GM21360 (cell line): ENCODE measurements at regions not wholly inside any gene's neighbourhood (a gene's known extent, or its start where the extent isn't known, plus 50 kb on each side); places are given as distances from the start of the nearest gene placed in this dataset.
"Not testable (repeated sequence)": the region's sequence is repeated elsewhere in the genome, so short reads cannot be mapped to it uniquely, and the experiment has no call there.

Experiments
- ATAC-seq: cut with Tn5 transposase; IDR thresholded peaks from one replicate; pipeline ENCODE4 v1.9.1; 2021; ENCODE audit warnings: mild to moderate bottlenecking, moderate library complexity; ENCODE audit not compliant: unreplicated experiment

DNA sequence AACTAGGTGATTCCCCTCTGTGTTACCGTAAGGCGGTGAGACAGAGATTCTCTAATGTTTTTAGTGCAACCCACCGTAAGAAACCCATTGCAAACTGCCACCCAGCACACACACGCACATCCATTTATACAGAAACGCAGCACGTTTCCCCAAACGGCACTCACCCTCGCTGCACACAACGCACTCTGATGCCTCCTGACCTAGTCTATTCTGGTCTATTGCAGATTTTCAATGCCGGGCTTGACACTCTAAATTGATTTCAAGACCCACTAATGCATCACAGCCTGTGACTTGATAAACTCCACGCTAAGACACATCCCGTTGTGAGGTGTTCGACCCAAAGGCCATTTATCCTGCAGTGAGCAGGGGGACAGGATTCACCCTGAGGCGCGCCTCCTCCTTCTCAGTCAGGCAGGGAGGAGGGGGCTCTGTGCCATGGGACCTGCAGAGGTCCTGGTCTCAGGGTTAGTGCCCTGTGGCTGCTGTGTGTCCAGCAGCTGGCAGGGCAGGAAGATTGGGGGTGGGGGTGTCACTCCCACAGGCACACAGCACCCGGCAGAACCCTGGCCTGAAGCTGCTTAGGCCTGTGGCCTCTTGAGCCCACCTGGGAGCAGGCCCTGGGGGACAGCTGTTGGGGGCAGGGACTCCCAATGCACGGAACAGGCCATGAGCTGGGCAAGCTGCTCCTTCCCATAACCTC lies 335.6 kb downstream of the PREX1 start:
- ATAC-seq, result no peak

DNA sequence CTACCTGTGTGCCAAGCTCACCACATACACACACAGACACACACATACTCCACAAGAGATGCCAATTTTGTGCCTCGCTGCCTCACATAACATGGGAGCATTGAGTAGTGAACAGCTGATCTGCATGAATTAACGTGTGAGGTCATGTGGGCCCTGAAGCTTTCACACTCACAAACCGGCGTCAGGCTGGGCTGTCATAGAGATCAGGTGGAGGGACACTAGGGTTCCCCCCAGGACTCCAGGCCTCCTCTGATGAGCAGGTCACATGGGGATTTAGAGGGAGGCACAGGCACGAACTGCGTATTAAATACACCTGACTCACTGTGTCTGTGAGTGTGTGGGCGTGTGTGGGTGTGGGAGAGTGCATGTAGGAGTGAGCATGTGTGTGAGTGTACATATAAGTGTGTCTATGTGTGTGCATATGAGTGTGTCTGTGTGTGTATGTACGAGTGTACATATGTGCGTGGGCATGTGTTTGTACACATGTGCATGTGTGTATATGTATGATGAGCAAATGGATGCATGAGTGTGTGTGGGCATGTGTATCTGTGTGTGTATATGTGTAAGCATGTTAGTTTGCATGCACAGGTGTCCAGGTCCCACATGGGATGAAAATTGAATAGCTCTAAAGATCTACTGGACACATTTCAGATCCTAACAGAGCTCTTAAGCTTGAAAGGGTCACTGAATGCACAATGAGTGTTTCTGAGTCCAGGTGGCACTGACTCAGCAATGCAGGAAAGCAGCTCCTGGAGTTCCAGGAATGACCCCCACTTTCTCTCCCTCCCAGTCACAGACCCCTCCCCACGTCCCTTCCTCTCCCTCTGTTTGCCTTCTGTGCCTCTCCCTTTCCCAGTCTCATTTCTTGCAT lies 336.6 kb downstream of the PREX1 start:
- no peak for ATAC-seq

DNA sequence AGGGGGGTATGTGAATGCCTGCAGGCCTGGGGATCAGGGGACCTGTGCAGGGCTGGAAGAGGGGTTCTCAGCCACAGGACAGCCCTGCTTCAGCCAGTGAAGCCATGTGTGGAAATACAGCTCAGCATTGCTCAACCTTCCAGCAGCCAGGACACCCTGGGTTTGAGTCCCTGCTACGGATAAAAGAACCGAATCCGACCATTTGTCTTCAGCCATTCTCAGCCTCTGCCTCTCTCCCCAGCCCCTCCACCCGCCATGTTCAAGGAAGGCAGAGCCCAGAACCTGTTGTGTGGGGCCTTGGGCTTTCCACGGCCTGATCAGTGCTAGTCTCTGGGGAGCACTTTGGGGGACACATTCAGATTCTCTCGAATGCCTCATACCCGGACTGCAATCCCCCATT lies 337.5 kb downstream of the PREX1 start:
- not testable (repeated sequence) for ATAC-seq

DNA sequence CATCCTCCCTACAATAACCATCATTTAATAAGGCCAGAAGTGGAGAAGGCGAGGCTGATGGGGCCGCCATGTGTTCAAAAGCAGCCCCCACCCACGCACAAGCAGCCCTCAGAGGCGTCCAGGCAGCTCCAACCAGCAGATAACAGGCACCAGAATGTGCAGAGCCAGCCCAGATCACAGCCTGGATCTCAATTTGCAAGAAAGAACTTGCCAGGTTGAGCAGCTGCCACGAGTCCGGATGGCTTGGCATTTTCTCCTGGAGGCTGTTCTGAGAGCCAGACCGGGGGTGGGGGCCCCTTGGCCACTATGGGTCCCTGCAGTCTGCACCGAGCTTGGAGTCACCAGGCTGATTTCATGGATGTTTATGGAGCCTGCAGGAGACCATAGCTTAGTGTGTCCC lies 338.1 kb downstream of the PREX1 start:
- no peak for ATAC-seq

DNA sequence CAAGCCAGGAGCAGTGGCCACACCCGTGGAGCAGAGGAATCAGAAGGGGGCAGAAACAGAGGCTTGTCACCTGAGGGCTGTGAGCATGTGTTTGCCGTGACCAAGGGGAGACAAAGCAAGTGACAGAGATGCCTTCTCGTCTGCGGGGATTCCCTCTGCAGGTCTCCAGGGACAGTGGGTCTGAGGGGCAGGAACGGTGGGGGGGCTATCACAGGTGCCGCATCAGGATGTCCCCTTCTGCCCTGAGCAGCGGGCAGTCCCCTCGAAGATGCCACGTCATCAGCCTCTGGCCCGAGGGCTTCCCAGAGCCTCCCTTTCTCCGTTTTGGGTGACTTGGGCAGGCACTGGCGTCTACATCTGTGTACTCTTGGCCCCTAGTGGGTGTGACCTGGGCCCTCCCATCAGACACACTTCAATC lies 338.7 kb downstream of the PREX1 start:
- ATAC-seq, result no peak

DNA sequence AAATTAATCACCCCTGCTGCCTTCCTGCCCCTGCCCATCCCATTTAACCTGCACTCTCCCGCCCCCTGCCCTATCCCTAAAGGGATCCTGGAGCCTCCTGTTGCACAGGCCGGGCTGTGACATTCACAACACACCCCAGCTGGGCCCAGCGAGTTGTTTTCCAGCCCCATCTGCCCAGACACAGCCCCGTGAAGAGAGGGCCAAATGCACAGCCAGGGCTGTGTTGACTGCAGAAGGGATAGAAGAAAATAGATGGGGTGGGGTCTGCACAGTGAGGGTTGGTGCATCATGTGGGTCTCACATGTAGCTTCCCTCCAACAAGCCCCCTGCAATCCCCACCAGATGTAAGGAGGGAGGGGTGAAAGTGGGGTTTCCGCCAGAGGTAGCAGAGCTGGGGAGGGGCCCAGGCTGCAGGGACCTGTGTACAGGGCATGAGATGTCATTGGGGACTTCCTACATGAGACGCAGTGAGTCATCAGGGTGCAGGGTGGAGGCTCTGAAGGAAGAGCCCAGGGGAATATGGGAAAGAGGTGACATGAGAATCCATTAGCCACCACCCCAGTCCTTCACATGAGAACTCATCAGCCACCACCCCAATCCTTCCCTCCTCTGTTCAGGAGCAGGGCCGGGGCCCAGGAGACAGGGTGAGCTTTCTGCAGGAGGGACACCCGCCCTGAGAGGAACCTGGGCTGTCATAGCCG lies 339.3 kb downstream of the PREX1 start:
- not testable (repeated sequence) for ATAC-seq

DNA sequence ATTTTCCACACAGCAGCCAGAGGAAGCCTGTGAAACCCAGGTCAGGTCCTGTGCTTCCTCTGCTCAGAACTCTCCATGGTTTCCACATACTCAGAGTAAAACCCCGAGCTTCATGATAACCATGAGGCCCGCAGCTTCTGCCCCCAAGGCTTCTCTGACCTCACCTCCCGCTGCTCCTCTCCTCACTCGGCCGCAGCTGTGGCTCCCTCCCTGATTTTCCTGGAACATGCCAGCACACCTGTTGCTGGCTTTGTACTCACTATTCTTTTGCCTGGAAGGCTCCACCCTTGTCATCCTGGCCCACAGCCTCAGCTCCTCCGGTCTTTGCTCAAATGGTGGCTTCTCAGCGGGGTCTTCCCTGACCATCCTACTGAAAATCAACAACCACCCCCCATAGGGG lies 341.7 kb downstream of the PREX1 start:
- no peak for ATAC-seq

DNA sequence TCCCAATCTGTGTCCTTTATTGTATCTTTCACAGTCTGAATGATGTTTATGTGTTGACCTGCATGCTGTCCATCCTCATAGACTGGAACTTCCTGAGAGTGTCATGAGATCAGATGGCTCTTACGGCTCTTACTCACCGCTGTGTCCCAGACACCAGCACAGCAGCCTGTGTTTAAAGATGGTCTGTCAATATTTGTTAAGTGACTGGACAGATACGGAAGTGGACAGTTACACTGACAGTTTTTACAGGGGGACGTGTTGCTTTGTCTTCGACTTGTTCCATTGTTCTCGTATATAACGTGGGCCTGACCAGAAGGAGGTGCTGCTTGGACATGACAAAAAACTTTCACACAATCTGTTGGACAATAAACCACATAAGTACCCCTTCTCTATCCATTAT lies 342.6 kb downstream of the PREX1 start:
- not testable (repeated sequence) for ATAC-seq

DNA sequence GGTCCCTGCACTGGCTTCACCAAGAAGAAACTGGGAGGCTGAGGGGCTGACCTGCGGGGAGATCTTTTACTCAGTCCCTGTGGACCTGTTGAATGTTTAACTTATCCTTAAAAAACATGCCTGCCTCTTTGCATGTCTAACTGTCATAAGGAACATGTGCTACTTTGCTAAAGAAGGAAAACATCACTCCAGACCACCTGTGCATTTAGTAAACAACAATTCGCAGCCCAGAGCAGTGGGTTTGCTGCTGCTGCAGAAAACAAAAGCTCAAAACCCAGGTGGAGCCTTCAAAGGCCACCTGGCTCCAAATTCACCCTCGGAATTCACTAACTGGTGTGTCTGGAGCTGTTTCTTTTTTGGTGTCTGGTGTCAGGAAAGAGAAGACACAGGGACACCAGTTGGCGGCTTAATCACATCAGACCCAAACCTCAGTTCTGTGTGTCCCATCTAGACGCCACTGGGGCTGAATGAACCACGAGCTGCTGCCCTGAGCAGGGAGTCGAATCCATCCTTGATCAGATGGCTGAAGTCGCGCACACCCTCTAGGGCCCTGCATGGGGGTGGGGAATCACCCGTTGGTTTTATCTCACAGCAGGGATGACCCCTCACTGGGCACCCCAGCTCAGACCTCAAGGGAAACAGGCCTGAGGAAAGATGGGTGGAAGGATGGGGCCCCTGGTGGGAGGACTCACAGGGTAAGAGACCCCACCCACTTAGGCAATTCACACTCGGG lies 344.3 kb downstream of the PREX1 start:
- no peak for ATAC-seq

DNA sequence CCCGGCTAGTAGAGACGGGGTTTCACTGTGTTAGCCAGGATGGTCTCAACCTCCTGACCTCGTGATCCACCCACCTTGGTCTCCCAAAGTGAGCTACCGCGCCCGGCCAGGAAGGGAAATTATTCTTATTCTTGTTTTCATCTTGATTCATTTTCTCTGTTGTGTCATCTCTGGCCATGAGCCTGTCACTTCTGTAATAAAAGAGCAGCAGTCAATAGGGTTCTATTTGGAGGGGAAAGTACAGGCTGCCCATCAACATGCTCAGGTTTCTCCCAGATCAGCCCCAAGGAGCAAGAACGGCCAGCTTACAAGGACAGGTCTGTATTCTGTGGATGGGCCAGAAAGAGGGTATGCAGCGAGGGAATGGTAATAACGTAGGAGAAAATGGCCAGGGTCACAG lies 345.0 kb downstream of the PREX1 start:
- no peak for ATAC-seq

DNA sequence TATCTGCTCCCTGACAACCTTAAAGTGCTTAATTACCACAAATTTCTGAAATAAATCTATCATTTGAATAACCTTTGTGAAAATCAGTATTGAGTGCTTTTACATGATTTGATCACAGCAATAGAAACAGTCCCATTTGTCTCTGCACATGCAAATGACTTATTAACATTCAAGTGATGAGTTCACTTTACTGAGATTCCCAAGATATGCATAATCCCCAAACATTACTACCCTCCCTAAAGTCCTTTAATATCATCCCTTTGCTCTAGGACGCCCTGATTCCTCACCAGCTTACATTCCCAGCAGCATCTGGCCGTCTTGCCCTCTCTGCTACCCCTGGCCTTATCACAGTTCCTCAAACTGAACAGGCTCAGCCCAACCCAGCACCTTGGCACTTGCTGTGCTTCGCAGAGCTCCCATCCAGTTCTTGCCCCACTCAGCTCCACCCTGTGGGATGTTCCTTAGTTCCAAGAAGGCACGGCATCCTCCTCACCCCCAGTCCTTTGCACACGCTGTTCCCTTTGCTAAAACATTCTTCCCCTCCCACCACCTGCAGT lies 347.5 kb downstream of the PREX1 start:
- no peak for ATAC-seq

DNA sequence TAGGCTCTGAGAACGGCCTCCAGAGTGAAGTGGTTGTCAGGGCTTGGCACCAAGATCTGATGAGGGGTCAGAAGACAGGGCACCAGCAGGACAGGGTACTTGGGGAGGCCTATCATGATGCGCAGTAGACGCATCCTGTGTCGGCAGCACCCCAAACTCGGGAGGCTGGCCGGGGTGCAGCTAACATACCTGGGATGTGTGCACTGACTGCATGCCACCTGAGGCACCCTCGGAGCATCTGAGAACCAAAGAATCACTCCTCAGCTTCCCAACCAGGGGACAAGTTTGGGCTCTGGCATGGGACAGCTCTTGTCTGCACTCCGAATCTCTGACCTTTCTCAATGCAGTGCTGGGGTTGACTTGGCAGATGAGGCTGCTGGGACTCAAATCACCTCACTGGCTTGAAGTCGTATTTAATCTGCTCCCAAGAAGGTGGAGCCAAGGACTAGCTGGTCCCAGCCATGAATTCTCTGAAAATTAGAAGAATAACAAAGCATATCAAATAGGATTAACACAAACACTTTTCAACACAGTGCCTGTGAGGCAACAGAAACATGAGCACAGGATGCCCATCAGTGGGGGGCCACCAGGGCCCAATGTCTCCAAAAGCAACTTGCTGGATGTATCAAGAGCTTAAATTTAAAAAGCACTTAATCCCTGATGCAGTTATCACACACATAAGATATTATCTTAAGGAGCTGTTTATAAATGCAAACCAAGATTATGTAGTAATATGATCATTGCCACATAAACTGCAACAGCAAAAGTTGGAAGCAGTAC lies 348.8 kb downstream of the PREX1 start:
- no peak for ATAC-seq

DNA sequence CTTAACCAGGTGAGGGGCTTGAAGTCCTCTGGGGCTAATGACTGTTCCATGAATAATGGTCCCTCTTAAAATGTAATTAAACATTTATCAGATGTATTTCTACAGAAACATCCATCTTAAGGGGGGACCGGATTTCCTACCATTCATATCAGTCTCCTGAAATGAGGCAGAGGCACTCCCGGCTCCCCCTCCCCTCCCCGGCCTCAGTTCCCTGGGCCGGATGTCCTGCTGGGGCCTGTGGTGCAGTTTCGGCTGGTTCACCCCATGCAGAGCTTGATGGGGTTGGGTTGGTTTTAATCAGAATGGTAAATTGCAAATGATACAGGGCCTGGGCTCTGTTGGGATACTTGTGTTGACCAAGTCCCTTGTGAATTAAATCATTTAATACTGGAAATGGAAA lies 349.4 kb downstream of the PREX1 start:
- ATAC-seq, result no peak

DNA sequence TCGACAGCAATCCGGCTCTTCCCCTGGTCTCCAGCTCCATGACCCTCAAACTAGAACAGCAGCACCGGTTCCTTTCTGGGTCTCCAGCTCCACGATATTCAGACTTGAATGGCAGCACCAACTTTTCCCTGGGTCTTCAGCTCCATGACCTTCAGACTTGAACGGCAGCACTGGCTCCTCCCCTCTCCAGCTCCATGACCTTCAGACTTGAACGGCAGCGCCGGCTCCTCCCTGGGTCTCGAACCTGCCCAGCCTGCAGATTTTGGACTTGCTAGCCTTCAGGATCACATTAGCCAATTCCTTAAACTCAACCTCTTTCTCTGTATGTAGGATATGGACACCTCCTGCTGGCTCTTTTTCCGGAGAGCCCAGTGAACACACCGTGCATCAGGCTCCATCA lies 350.9 kb downstream of the PREX1 start:
- ATAC-seq, result no peak

DNA sequence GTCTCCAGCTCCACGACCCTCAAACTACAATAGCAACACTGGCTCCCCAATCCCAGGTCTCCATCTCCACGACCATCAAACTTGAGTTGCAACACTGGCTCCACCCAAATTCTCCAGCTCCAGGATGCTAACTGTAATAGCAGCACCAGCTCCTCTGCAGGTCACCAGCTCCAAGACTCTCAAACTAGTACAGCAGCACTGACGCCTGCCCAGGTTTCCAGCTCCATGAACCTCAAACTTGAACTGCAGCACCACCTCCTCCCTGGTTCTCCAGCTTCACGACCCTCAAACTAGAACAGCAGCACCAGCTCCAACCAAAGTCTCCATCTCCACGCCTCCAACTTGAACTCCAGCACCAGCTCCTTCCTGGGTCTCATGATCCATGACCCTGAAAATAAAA lies 353.8 kb downstream of the PREX1 start:
- ATAC-seq, result no peak

DNA sequence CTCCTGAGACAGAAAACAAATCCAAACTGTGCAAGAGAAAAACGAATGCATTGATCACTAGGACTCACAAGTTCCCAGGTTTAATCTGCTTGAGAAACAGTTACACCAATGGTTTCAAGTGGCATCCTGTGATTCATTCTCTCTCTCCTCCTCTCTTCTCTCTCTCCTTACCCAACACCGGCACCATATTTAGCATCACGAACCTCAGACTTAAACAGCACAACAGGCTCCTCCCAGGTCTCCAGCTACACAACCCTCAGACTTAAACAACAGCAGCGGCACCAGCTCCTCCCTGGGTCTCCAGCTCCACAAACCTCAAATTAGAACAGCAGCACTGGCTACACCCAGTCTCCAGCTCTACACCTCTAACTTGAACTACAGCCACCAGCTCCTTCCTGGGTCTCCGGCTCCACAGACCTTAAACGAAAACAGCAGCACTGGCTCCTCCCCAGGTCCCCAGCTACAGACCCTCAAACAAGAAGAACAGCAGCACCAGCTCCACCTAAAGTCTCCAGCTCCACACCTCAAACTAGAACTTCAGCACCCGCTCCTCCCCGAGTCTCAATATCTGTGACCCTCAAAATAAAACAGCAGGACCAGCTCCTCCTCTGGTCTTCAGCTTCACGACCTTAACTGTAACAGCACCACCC lies 355.9 kb downstream of the PREX1 start:
- no peak for ATAC-seq

DNA sequence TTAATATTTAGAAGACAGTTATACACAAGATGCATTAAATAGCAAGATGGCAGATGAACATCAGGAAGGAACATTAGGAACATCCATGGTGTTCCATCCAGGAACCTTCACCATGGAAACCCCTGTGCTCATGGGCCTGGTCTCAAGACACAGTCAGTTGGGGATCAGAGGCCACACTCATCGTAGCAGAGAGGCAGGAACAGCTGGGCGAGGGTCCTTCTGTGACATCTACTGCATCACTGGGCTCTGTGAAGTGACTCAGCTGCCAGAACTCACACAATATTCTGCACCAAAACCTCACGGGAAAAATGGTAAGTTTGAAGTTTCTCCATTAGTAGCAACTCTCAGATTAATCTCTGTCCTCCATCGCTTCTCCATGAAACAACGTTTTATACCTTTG lies 356.6 kb downstream of the PREX1 start:
- ATAC-seq, result no peak

DNA sequence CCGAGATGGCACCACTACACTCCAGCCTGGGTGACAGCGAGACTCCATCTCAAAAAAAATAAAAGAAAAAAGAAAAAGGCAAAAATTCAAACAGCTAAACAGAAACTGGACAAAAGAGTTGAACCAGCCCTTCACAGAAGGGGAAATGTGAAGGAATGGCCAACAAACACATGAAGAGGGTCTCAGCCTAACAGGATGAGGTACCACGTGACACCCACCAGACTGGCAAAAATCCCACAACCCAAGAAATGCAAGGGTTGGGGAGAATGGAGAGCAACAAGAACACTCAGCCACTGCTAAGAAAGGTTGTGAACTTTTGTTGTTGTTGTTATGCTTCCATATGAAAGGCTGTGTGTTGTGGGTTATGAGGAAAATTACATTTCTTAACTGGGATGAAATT lies 357.7 kb downstream of the PREX1 start:
- no peak for ATAC-seq

DNA sequence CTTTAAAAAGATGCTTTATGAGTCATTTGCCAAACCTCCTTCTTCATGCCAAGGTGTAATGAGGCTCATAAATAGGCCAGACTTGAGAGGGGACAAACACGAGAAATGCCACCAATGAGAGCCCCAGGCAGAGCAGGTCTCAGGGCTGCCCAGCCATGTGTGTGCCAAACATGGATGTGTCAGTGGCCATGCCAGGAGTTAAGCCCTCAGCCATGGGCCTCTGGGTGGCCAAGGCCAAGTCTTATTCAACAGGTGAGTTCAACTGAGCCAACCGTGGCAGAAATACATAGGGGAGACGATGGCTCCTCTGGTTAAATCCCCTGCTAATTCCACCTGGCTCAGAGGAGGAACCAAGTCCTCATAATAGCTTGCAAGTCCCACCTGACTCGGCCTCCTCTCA lies 358.8 kb downstream of the PREX1 start:
- ATAC-seq, result no peak

DNA sequence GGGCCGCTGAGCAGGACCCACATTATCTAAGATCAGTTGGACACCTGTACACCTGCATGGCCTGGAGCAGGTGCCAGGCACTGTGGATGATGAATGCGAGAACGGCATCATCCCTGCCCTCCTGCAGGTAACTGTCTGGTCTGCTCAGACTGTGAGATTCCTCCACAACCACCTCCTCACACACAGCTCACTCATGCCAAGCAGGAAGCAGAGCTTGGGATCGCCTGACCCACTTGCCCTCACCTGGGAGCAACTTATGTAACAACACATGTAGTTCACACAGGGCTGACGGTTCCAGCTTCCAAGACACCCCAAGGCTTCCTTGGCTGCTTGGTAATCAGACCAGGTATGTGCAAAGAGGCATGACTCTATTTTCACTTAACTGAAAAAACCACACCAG lies 359.2 kb downstream of the PREX1 start:
- ATAC-seq, result no peak
